Liver (tissue), 3 donors: ENCODE measurements at regions not wholly inside any gene's neighbourhood (a gene's known extent, or its start where the extent isn't known, plus 50 kb on each side); places are given as distances from the start of the nearest gene placed in this dataset.

Experiments used
- EGR1 ChIP-seq, 2 donors: IDR thresholded peaks; 2 replicates each; pipeline ENCODE4 v1.6.1; 2016 to 2018; ENCODE audit warnings: antibody characterized with exemption in 2 of 2, low read depth in 2 of 2
- FOXA1 ChIP-seq: IDR thresholded peaks from 2 replicates; pipeline ENCODE4 v1.6.1; 2016; ENCODE audit warnings: antibody characterized with exemption
- FOXA2 ChIP-seq: IDR thresholded peaks from 2 replicates; pipeline ENCODE4 v1.6.1; 2016; ENCODE audit warnings: antibody characterized with exemption
- GABPA ChIP-seq, 2 donors: IDR thresholded peaks in 1 of 2; conservative IDR thresholded peaks in 1 of 2; 2 replicates each; pipeline ENCODE4 v1.6.1; 2016; ENCODE audit warnings: antibody characterized with exemption in 2 of 2, mild to moderate bottlenecking in 1 of 2, moderate library complexity in 1 of 2
- HNF4G ChIP-seq: IDR thresholded peaks from 2 replicates; pipeline ENCODE4 v1.6.1; 2016; ENCODE audit warnings: antibody characterized with exemption
- JUND ChIP-seq, 2 donors: IDR thresholded peaks; 2 replicates each; pipeline ENCODE4 v1.6.1; 2016; ENCODE audit warnings: antibody characterized with exemption in 2 of 2
- NR2F2 ChIP-seq: IDR thresholded peaks from 2 replicates; pipeline ENCODE4 v1.6.1; 2016; ENCODE audit warnings: antibody characterized with exemption
- RXRA ChIP-seq, 2 donors: IDR thresholded peaks; 2 replicates each; pipeline ENCODE4 v1.6.1; 2017 to 2018; ENCODE audit warnings: antibody characterized with exemption in 2 of 2, mild to moderate bottlenecking in 1 of 2
- TAF1 ChIP-seq: conservative IDR thresholded peaks from 2 replicates; pipeline ENCODE4 v1.6.1; 2016; ENCODE audit warnings: antibody characterized with exemption, mild to moderate bottlenecking
- YY1 ChIP-seq: IDR thresholded peaks from 2 replicates; pipeline ENCODE4 v1.6.1; 2016; ENCODE audit warnings: antibody characterized with exemption, mild to moderate bottlenecking
- TF ChIP-seq, protein P1 (sequence below): fragments of 150-350 bp; IDR thresholded peaks from 2 replicates; pipeline ENCODE4 v1.5.1; 2017; ENCODE audit warnings: improper control_type of control experiment, low read depth, low read length; ENCODE audit not compliant: missing input control
- TF ChIP-seq, protein P2 (sequence below): IDR thresholded peaks from 2 replicates; pipeline ENCODE4 v1.6.1; 2016; ENCODE audit warnings: antibody characterized with exemption
- TF ChIP-seq, protein P3 (sequence below): IDR thresholded peaks from 2 replicates; pipeline ENCODE4 v1.6.1; 2016; ENCODE audit warnings: antibody characterized with exemption, mild to moderate bottlenecking
- TF ChIP-seq, protein P4 (sequence below): IDR thresholded peaks from 2 replicates; pipeline ENCODE4 v1.6.1; 2016; ENCODE audit warnings: antibody characterized with exemption
- donor health status: healthy.
- donor health status: healthy.

DNA sequence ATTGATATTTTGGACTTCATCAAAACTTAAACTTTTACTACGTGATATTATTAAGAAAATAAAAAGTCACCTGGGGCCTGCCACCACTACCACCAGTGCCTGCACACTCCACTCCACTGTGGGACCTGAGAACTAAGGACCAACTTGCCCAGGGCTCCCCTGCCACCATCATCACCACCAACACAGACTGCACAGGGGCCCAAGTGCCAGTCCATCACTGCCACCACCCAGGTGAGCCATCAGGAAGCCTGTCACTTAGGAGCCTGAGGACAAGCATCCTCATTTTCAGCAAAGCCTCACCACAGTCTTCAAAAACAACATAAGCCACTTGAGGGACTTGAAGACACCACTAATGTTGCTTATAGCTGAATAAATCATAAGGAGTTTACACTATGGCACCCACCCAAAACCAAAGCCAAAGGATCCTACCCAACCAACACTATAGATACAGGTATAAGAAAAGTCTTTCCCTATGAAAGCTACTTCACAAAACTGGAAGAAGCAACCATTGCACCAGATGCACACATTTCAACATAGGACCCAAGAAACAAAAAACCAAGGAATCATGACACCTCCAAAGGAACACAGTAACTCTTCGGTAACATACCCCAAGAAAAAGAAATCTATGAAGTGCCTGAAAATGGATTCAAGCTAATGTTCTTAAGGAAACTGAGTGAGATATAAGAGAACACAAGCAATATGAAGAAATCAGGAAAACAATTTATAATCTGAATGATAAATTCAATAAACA, 73.6 kb upstream of the GNAZ start:
- TF ChIP-seq TAF1 (no peak), RXRA (IDR thresholded peaks at IDR 0.05) (no peak), HNF4G (no peak), EGR1 (IDR thresholded peaks at IDR 0.05; ENCODE audit: low read depth in 2 of 2) (no peak), JUND (IDR thresholded peaks at IDR 0.05) (no peak), FOXA1 (no peak), GABPA (IDR thresholded peaks at IDR 0.05 in 1 of 2, conservative IDR thresholded peaks at IDR 0.05 in 1 of 2) (no peak), FOXA2 (no peak), NR2F2 (no peak), YY1 (no peak)
- TF ChIP-seq, protein P1, sequence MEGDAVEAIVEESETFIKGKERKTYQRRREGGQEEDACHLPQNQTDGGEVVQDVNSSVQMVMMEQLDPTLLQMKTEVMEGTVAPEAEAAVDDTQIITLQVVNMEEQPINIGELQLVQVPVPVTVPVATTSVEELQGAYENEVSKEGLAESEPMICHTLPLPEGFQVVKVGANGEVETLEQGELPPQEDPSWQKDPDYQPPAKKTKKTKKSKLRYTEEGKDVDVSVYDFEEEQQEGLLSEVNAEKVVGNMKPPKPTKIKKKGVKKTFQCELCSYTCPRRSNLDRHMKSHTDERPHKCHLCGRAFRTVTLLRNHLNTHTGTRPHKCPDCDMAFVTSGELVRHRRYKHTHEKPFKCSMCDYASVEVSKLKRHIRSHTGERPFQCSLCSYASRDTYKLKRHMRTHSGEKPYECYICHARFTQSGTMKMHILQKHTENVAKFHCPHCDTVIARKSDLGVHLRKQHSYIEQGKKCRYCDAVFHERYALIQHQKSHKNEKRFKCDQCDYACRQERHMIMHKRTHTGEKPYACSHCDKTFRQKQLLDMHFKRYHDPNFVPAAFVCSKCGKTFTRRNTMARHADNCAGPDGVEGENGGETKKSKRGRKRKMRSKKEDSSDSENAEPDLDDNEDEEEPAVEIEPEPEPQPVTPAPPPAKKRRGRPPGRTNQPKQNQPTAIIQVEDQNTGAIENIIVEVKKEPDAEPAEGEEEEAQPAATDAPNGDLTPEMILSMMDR, result no peak
- TF ChIP-seq, protein P2, sequence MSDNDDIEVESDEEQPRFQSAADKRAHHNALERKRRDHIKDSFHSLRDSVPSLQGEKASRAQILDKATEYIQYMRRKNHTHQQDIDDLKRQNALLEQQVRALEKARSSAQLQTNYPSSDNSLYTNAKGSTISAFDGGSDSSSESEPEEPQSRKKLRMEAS, result no peak
- TF ChIP-seq, protein P3, sequence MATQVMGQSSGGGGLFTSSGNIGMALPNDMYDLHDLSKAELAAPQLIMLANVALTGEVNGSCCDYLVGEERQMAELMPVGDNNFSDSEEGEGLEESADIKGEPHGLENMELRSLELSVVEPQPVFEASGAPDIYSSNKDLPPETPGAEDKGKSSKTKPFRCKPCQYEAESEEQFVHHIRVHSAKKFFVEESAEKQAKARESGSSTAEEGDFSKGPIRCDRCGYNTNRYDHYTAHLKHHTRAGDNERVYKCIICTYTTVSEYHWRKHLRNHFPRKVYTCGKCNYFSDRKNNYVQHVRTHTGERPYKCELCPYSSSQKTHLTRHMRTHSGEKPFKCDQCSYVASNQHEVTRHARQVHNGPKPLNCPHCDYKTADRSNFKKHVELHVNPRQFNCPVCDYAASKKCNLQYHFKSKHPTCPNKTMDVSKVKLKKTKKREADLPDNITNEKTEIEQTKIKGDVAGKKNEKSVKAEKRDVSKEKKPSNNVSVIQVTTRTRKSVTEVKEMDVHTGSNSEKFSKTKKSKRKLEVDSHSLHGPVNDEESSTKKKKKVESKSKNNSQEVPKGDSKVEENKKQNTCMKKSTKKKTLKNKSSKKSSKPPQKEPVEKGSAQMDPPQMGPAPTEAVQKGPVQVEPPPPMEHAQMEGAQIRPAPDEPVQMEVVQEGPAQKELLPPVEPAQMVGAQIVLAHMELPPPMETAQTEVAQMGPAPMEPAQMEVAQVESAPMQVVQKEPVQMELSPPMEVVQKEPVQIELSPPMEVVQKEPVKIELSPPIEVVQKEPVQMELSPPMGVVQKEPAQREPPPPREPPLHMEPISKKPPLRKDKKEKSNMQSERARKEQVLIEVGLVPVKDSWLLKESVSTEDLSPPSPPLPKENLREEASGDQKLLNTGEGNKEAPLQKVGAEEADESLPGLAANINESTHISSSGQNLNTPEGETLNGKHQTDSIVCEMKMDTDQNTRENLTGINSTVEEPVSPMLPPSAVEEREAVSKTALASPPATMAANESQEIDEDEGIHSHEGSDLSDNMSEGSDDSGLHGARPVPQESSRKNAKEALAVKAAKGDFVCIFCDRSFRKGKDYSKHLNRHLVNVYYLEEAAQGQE, result no peak
- TF ChIP-seq, protein P4, sequence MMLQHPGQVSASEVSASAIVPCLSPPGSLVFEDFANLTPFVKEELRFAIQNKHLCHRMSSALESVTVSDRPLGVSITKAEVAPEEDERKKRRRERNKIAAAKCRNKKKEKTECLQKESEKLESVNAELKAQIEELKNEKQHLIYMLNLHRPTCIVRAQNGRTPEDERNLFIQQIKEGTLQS, result no peak
